GM12878 (cell line): ENCODE measurements at regions not wholly inside any gene's neighbourhood (a gene's known extent, or its start where the extent isn't known, plus 50 kb on each side); places are given as distances from the start of the nearest gene placed in this dataset.

Source experiments
- ATAC-seq: fragments of 200-7000 bp; cut with Tn5 transposase; 3 replicates; pipeline ENCODE4 v1.9.1; 2020; ENCODE audit warnings: mild to moderate bottlenecking, moderate library complexity
- BruUV-seq: library from RNA; stranded (reverse); fragments of 400-500 nt; replicated peaks from 2 replicates; lab custom pipeline; 2021; lab: Mats Ljungman, UMichigan
- CTCF ChIA-PET: fragments of 300-600 bp; sonication (Branson Sonifier 250); formaldehyde crosslinking; extraction: SDS; loops from one replicate; lab custom pipeline; 2021; ENCODE audit warnings: inconsistent platforms; lab: Yijun Ruan, JAX
- POLR2A ChIA-PET: fragments of 350-600 bp; formaldehyde crosslinking; extraction: SDS; loops from one replicate; lab custom pipeline; 2021; ENCODE audit warnings: inconsistent platforms; lab: Charles Lee
- RAD21 ChIA-PET: fragments of 300-600 bp; sonication (Branson Sonifier 250); formaldehyde crosslinking; loops from one replicate; lab custom pipeline; 2023; ENCODE audit warnings: antibody characterized with exemption; ENCODE audit not compliant: unreplicated experiment; lab: Charles Lee
- SMC1A ChIA-PET: fragments of 300-600 bp; sonication (Branson Sonifier 250); formaldehyde crosslinking; loops from one replicate; lab custom pipeline; 2023; ENCODE audit not compliant: unreplicated experiment, uncharacterized antibody; lab: Charles Lee
- DNase-seq: peaks from one replicate; pipeline ENCODE4 v3.0.0-alpha.2; 2011; ENCODE audit warnings: low read depth, low spot score
- FAIRE-seq: peaks from 3 replicates; lab custom pipeline; 2011; peaks lifted over from hg19 to GRCh38; lab: Jason Lieb, UNC
- H2AFZ ChIP-seq: 2 replicates; pipeline ENCODE4 v1.6.0; 2011; ENCODE audit warnings: low read depth, low read length, control low read depth; ENCODE audit not compliant: control insufficient read depth
- H3K27ac ChIP-seq: 2 replicates; pipeline ENCODE4 v1.5.1; 2011; ENCODE audit warnings: control low read depth; ENCODE audit not compliant: control insufficient read depth, insufficient read depth
- H3K27me3 ChIP-seq, 2 experiments: replicated peaks in 1 of 2; 2 replicates each; pipeline versions ENCODE4 v1.6.0 to v1.6.1; 2011; ENCODE audit warnings: low read length in 1 of 2; ENCODE audit not compliant: control insufficient read depth in 2 of 2, insufficient read depth in 2 of 2
- H3K36me3 ChIP-seq, 2 experiments: 2 replicates each; pipeline ENCODE4 v1.5.1; 2011; ENCODE audit warnings: low read length in 1 of 2; ENCODE audit not compliant: control insufficient read depth in 2 of 2, insufficient read depth in 2 of 2
- H3K4me1 ChIP-seq: 2 replicates; pipeline ENCODE4 v1.6.1; 2011; ENCODE audit warnings: mild to moderate bottlenecking, low read length, moderate library complexity, mixed read lengths; ENCODE audit not compliant: control insufficient read depth, insufficient read depth
- H3K4me2 ChIP-seq: 2 replicates; pipeline ENCODE4 v1.6.0; 2011; ENCODE audit warnings: control low read depth; ENCODE audit not compliant: control insufficient read depth, insufficient read depth
- H3K4me3 ChIP-seq: fragments of 200-600 bp; sonication (generic); 2 replicates; pipeline ENCODE4 v1.5.1; 2016
- H3K79me2 ChIP-seq: 2 replicates; pipeline ENCODE4 v1.6.0; 2011; ENCODE audit warnings: low read length; ENCODE audit not compliant: control insufficient read depth, insufficient read depth
- H3K9ac ChIP-seq: 2 replicates; pipeline ENCODE4 v1.8.0; 2011; ENCODE audit warnings: low read length, control low read depth, mixed read lengths; ENCODE audit not compliant: control insufficient read depth, insufficient read depth
- H3K9me3 ChIP-seq: replicated peaks from 3 replicates; pipeline ENCODE4 v1.5.1; 2011; ENCODE audit warnings: mild to moderate bottlenecking, low read length; ENCODE audit not compliant: control insufficient read depth, insufficient read depth
- H4K20me1 ChIP-seq: 2 replicates; pipeline ENCODE4 v1.6.0; 2011; ENCODE audit not compliant: control insufficient read depth, insufficient read depth
- BCL11A ChIP-seq: IDR thresholded peaks from 2 replicates; pipeline ENCODE4 v1.6.1; 2011; ENCODE audit warnings: low read depth, low read length
- KAT2A ChIP-seq: conservative IDR thresholded peaks from 2 replicates; pipeline ENCODE4 v1.6.1; 2011; ENCODE audit warnings: low read depth, low read length; ENCODE audit not compliant: control insufficient read depth
- MEF2B ChIP-seq: fragments of 450-650 bp; IDR thresholded peaks from 2 replicates; pipeline ENCODE4 v1.6.1; 2018; ENCODE audit warnings: mild to moderate bottlenecking, moderate library complexity; ENCODE audit not compliant: partially characterized antibody, poor library complexity, severe bottlenecking
- MXI1 ChIP-seq: fragments of 150-350 bp; IDR thresholded peaks from 2 replicates; pipeline ENCODE4 v1.6.1; 2011; ENCODE audit warnings: low read depth, mild to moderate bottlenecking, inconsistent platforms, low read length, improper control_type of control experiment
- PAX5 ChIP-seq: IDR thresholded peaks from 2 replicates; pipeline ENCODE4 v1.6.1; 2011; ENCODE audit warnings: low read depth, low read length, borderline replicate concordance
- SIN3A ChIP-seq: IDR thresholded peaks from 2 replicates; pipeline ENCODE4 v1.6.1; 2012; ENCODE audit warnings: low read depth, low read length, improper control_type of control experiment
- YBX1 ChIP-seq: fragments of 450-650 bp; IDR thresholded peaks from 2 replicates; pipeline ENCODE4 v1.6.1; 2016; ENCODE audit warnings: antibody characterized with exemption
- ZNF622 ChIP-seq: fragments of 450-650 bp; IDR thresholded peaks from 2 replicates; pipeline ENCODE4 v1.6.1; 2017; ENCODE audit warnings: mild to moderate bottlenecking, inconsistent platforms
- ZZZ3 ChIP-seq: IDR thresholded peaks from 2 replicates; pipeline ENCODE4 v1.6.1; 2011; ENCODE audit warnings: low read depth; ENCODE audit not compliant: control insufficient read depth, insufficient read length
- WGBS: methylation state at CpG from one replicate; pipeline ENCODE4 v1.1.6; 2016; ENCODE audit warnings: low lambda C conversion rate; ENCODE audit not compliant: insufficient replicate concordance, insufficient coverage; ENCODE audit errors: missing lambda C conversion rate; 5-methylcytosine and 5-hydroxymethylcytosine counted together
- in situ Hi-C: fragments of 300-500 bp; cut with MboI; formaldehyde crosslinking; loops from 9 replicates; pipeline ENCODE4 v1.14.3; 2018; ENCODE audit warnings: mixed read lengths
- intact Hi-C: fragments of 100-400 bp; cut with micrococcal nuclease; formaldehyde crosslinking; loops from one replicate; pipeline ENCODE4 v1.14.2; 2022; ENCODE audit not compliant: unreplicated experiment
- TF ChIP-seq, protein P1 (sequence below): fragments of 450-650 bp; conservative IDR thresholded peaks from 2 replicates; pipeline ENCODE4 v1.6.1; 2017; ENCODE audit warnings: mild to moderate bottlenecking, moderate library complexity
- TF ChIP-seq, protein P2 (sequence below): IDR thresholded peaks from 2 replicates; pipeline ENCODE4 v1.6.1; 2012; ENCODE audit warnings: low read depth, low read length, improper control_type of control experiment
- TF ChIP-seq, protein P3 (sequence below): fragments of 450-650 bp; IDR thresholded peaks from 2 replicates; pipeline ENCODE4 v1.6.1; 2017; ENCODE audit warnings: mild to moderate bottlenecking, moderate library complexity

GRCh38 chr4:14834382-14834781 lies 167.9 kb upstream of the CPEB2 start:
- Histone ChIP-seq H3K9ac (no peak overlapping the region), H2AFZ (no peak overlapping the region), H3K36me3 (no peaks in the 10 kb centered on the region), H3K4me3 (no peak overlapping the region), H3K4me1 (no peaks in the 10 kb centered on the region), H3K27ac (no peak overlapping the region), H3K79me2 (no peaks in the 10 kb centered on the region), H4K20me1 (no peaks in the 10 kb centered on the region), H3K4me2 (no peak overlapping the region), H3K27me3 (no peaks in the 10 kb centered on the region), H3K9me3 (no peaks in the 10 kb centered on the region; the same call in 2 of the 3 replicates)
- ChIA-PET SMC1A (interaction anchor here (2.1 kb wide), 1 partner anchor 11 kb away, joined by 5 read pairs; no protein-coding TSS in a partner anchor), CTCF (no interaction called here), RAD21 (no interaction called here), POLR2A (no interaction called here)
- in situ Hi-C loops = no loop called here
- 47% methylated on average over 1 of the region's 1 CpG for WGBS
- BruUV-seq = no TSS peak
- no peak for ATAC-seq
- no peak for TF ChIP-seq MEF2B
- no peak for TF ChIP-seq YBX1
- no peak for TF ChIP-seq BCL11A
- no peak for TF ChIP-seq MXI1
- TF ChIP-seq ZNF622 = no peak
- TF ChIP-seq, protein P1, sequence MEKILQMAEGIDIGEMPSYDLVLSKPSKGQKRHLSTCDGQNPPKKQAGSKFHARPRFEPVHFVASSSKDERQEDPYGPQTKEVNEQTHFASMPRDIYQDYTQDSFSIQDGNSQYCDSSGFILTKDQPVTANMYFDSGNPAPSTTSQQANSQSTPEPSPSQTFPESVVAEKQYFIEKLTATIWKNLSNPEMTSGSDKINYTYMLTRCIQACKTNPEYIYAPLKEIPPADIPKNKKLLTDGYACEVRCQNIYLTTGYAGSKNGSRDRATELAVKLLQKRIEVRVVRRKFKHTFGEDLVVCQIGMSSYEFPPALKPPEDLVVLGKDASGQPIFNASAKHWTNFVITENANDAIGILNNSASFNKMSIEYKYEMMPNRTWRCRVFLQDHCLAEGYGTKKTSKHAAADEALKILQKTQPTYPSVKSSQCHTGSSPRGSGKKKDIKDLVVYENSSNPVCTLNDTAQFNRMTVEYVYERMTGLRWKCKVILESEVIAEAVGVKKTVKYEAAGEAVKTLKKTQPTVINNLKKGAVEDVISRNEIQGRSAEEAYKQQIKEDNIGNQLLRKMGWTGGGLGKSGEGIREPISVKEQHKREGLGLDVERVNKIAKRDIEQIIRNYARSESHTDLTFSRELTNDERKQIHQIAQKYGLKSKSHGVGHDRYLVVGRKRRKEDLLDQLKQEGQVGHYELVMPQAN = no peak
- TF ChIP-seq, protein P2, sequence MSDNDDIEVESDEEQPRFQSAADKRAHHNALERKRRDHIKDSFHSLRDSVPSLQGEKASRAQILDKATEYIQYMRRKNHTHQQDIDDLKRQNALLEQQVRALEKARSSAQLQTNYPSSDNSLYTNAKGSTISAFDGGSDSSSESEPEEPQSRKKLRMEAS = no peak
- TF ChIP-seq SIN3A = no peak
- TF ChIP-seq PAX5 = no peak
- TF ChIP-seq, protein P3, sequence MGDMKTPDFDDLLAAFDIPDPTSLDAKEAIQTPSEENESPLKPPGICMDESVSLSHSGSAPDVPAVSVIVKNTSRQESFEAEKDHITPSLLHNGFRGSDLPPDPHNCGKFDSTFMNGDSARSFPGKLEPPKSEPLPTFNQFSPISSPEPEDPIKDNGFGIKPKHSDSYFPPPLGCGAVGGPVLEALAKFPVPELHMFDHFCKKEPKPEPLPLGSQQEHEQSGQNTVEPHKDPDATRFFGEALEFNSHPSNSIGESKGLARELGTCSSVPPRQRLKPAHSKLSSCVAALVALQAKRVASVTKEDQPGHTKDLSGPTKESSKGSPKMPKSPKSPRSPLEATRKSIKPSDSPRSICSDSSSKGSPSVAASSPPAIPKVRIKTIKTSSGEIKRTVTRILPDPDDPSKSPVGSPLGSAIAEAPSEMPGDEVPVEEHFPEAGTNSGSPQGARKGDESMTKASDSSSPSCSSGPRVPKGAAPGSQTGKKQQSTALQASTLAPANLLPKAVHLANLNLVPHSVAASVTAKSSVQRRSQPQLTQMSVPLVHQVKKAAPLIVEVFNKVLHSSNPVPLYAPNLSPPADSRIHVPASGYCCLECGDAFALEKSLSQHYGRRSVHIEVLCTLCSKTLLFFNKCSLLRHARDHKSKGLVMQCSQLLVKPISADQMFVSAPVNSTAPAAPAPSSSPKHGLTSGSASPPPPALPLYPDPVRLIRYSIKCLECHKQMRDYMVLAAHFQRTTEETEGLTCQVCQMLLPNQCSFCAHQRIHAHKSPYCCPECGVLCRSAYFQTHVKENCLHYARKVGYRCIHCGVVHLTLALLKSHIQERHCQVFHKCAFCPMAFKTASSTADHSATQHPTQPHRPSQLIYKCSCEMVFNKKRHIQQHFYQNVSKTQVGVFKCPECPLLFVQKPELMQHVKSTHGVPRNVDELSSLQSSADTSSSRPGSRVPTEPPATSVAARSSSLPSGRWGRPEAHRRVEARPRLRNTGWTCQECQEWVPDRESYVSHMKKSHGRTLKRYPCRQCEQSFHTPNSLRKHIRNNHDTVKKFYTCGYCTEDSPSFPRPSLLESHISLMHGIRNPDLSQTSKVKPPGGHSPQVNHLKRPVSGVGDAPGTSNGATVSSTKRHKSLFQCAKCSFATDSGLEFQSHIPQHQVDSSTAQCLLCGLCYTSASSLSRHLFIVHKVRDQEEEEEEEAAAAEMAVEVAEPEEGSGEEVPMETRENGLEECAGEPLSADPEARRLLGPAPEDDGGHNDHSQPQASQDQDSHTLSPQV = no peak
- no peak for TF ChIP-seq KAT2A
- no peak for TF ChIP-seq ZZZ3
- DNase-seq = no peak
- intact Hi-C loops = no loop called here
- no peak for FAIRE-seq
